ENCODE measurements at regions not wholly inside any gene's neighbourhood (a gene's known extent, or its start where the extent isn't known, plus 50 kb on each side); places are given as distances from the start of the nearest gene placed in this dataset.
"Not testable (repeated sequence)": the region's sequence is repeated elsewhere in the genome, so short reads cannot be mapped to it uniquely, and the experiment has no call there.

DNA sequence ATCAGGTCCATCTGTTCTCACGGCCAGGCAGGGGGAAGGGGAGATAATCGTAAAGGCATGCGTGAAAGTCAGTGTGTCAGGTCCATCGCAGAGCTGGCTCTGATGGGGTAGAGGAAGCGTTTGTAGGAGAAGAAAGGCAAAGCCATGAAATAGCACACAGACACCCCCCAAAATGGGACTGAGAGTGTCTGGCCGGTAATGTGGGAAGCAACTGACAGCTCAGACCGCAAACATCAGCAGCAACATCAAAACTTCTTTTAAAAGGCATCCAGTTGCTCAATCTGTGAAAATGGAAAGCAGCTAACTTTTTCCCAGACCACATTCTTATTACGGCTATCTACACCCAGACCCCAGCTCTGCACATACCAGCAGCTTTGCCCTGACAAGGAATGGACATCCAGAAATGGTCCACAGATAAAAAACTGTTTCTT, 232.6 kb downstream of the EN1 start:
- DNase-seq: no peak

DNA sequence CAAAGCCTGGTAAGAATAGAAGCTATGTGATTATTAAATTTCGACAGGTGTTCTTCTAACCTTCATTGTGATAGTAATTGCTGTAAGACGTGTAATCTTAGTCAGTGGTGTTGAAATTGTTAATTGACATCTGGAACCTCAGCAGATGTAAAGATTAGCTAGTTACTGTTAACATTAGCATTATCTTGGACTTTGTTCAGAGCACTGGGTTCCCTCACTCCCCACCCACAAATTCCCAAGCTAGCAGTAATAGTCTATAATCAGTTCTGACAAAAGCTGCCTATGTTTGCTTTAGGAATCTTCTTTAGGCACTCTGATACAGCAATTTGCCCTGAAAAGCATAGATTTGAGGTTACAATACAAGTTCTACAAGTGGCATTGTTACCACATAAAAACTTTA, 233.7 kb downstream of the EN1 start:
- DNase-seq: no peak

DNA sequence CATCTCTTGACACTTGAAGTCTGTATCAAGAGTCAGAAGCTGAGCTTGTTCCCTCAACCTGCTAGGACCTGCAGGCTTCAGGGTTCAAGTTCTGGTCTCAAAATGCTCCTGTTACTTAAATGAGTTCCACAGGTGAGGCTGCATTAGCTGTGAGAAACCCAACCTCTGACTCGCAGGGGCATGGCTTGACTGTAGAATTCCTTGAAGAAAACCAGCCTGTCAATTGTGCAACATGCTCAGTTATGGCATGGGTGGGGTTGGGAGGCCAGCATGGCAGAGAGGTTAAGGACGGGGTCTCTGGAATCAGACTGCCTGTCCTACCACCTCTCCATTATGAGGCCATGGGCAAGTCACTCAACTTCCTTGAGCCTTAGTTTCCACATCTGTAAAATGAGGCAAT, 235.8 kb downstream of the EN1 start:
- no peak for DNase-seq

DNA sequence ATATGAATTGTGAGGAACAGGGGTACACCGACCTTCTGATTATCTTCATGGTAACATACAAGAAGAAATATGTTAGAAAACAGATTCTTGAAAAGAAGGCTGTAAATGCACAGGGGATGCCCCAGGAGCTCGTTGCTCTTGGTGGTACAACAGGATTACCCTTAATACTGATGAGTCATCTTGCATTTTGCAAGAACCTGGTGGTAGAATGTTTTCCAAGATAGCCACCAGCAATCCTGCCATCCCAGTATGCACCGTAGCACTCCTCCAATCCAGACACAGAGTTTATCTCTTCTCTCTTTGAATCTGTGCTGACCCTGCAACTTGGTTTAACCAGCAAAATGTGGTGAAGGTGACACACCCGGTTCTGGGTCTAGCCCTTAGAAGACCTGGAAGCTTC, 238.3 kb downstream of the EN1 start:
- no peak for DNase-seq

DNA sequence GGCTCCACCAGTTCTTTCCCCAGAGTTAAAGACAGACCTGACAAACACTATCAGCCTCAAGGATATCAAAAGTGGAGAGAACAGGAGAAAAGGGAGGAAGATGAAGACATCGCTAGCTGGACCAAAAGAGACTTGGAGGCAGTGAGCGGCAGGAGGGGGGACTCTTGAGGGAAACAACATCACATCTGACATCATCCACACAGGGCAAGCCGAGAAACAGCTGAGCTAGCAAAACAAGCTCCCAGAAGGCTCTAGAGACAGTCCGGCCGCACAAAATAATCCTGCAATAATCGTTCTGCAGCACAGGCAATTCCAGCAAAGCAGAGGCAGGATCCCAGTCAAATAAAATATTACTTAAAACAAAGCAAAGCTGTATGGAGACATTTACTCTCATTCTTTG, 239.8 kb downstream of the EN1 start:
- no peak for DNase-seq

DNA sequence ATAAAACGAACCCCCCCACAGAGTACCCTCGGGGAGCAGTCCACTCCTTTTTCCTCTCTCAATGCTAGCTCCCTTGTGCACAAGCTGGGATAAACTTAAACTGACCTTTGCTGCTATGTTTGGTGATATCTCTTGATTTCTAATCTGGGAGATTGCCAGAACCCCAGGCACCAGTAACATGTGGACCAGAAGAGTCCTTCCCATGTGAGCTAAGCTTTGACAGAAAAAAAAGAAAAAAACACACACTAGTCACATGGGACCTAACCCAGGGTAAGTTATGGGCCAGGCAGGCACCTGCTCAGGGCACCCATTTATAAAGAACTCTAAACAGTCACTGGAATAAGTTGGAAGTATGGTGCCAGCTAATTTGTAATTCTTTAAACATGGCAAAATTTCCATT, 242.6 kb downstream of the EN1 start:
- no peak for DNase-seq

DNA sequence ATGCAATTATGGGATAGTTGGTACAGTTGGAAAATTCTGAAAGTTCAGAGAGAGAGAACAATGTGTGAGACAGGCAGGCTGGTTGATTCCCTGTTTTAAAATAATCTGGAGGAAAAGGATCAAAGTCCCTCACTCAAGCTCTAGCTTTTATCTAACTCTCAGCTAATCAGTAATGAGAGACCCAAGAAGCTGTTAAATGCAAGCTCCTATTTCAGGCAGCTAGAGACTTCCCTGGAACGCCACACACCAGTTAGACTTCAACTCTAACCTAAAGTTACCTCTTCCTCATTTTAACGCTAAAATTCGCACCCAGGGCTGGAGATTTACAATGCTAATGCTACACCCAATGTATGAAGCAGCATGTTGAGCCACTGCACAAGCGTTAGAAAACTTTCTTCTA, 243.1 kb downstream of the EN1 start:
- no peak for DNase-seq

DNA sequence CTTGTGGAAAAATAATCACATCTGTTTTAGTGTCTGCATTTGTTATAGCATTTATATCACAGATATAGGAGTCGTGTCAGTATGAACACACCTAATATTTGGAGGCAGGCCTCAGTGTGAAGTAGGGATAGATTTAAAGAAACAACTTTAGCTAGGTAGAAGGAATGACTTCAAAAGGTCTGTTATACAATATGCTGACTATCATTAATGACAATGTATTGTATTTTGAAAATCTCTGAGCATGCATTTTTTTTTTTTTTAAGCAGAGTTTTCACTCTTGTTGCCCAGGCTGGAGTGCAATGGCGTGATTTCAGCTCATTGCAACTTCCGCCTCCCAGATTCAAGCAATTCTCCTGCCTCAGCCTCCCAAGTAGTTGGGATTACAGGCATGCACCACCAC, 248.3 kb downstream of the EN1 start:
- no peak for DNase-seq

DNA sequence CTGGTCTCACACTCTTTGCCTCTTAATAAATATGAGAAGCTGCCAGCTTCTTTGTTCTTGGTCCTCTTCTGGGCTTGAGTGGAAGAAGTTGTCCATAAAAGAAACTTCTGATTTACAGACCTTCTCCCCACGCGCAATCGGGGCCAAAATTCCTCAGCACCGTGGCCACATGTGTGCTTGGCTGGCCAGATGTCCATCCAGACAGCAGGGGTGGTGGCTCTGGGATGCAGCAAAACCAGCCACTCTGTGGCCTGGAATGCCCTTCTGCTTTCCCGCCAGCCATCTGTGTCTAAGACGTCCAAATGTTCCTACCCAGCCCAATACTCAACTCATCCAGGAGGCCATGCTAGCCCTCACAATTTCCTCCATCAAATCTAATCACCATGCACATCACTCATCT, 250.8 kb downstream of the EN1 start:
- no peak for DNase-seq

DNA sequence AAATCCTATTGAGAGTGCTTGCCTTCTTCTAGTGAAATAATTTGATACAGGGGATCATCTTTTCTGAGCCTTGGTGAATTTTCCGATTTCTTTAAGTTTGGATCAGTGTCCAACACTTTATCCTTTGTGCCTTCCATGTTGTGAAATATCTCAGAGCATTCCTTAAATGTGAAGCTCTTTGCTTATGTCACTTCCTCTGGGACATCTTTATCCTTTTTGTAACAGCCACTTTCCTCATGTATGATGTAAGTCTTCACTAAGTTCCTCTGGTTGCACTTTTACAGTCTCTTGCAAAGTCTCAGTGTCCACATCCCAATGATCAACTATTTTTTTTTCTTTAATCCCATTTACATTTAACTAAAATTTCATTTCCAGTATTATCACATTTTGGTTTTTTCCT, 254.2 kb downstream of the EN1 start:
- no peak for DNase-seq

DNA sequence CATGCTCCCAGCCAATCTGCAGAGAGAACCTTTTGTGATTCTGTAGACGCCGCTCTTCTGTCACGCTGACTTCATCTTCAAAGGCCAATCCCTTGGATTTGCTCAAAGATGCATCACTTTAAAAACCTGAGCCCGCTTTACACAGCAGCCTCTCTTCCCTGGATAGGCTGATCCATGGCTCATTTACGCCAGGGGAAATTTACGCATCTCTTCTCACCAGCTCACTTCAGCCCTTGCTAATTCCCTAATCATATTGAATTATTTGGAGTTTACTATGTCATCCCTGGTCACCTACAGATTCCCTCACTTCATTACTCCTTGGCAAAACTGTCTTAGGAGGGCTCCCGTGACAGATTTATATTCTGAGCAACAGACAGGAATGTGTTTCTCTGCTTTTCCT, 256.2 kb downstream of the EN1 start:
- no peak for DNase-seq

DNA sequence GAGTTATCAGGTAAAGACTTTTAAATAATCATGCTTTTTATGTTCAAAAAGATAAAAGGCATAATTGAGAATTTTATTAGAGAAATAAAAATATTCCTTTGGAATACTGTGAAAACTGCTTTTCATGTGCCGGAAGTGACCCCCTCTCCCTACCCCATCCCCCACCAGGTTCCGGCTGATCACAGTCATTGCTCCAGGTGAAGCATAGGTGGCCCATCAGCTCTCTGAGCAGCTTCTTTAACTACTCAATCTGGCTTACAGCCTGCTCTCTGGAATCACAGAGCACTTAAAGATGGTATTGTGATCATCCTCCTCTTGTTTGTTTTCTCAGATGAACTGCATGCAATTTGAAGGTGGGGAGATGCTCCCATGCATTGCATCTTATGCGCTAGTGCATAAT, 257.7 kb downstream of the EN1 start:
- DNase-seq: no peak

DNA sequence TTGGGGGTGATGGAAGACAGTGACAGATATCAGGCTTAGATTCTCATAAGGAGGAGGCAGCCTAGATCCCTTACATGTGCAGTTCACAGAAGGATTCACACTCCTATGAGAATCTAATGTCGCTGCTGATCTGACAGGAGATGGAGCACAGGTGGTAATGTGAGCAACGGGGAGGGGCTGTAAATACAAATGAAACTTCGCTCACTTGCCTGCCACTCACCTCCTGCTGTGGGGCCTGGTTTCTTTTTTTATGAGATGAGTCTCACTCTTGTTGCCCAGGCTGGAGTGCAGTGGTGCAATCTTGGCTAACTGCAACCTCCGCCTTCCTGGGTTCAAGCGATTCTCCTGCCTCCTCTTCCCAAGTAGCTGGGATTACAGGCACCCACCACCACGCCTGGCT, 258.6 kb downstream of the EN1 start:
- no peak for DNase-seq

DNA sequence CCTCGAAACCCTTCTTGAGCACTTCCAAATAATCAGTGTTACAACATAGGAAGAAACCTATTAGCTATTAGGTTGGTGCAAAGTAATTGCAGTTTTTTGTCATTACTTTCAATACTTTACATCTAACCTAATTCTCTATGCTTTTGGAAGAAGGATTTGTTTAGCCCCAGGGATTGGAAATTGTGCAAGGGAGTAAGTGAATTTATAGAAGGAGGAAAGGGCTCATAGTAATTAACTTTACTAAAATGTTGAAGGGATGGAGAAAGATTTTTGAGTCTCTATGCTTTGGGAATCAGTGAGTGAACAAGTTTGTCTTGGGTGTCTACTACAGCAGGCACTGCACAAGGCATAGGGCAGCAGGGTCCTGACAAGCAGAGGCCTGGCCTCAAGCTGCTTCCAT, 261.1 kb downstream of the EN1 start:
- DNase-seq: no peak

DNA sequence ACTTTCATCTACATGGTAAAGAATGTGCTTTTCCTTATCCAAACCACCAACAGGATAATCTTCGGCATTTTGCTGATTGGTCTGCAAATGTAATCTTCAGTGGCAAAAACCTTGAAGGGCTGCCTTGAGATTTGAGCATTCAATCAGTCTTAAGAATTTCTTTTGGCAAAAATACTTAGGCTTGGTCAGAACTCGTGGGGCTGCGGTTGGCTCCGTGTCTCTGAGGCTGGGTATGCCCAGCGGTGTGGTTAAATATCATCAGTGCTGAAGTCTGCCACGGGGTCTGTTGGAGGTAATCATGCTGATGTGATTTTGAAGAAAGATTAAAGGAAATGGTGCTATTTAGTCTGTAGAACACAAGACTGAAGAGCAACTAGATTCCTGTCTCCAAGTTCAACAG, 262.6 kb downstream of the EN1 start:
- no peak for DNase-seq

DNA sequence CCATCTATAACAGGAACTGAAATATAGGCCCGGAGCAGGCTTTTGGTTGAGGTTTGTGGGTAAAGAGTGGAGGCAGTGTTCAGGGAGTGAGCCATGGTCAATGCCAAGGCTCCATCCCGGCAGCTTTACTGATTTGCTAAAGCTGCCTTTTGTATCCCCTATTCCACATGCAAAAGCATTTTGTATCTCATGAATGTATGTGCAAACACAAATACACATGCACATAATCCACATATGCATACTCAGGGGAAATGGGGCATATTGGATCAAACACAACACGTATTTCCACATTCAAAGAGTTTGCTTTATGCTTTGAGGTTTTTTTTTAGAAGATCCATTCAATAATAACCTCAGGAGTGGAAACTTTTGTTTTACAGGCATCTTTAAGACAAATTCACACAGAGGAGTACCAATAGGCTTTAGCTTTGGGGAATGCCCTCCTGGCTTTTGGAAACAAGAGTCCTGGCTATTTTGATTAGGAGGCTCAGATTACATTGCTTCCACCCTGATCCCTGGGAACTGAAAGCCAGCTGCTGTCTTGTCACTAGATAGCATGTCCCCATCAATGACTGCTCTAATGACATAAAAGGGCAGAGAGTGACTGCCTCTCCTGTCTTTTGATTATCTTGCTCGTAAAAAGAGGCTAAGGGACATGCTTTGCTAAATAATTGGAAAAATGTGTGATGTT, 263.2 kb downstream of the EN1 start:
- DNase-seq: no peak

DNA sequence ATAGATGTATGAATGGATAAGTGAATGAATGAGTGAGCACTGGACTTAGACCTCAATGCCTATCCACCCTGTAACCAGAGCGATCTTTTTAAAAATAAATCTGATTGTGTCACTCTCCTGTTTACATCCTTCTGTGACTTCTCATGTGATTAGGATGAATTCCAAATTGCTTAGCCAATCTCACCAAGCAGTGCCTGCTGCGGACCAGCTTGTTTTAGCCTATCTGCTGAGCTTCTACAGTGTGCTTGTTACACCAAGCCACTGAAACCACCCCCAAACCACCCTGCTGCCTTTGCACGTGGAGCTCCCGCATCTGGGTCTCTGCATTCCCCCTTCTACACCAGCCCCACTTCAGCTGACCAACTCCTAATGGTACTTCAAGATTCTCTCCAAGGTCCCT, 265.4 kb downstream of the EN1 start:
- DNase-seq: no peak

DNA sequence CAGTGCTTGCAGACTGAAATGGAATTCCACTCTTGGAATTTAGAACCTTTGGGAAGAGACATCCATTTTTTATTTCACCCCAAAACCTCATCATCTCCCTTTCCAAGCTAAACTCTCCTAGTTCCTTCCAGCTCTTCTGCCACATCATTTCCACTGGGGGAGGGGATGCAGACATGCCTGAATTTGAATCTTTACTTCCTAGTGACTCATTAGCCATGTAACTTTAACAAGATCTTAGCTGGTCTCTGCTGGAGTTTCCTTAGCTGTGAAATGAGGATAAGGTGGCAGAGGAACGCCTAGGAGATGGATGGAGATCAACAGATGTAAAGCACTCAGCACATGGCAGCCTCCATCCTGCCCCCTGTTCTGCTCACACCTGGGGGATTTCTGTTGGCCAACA, 266.8 kb downstream of the EN1 start:
- no peak for DNase-seq

DNA sequence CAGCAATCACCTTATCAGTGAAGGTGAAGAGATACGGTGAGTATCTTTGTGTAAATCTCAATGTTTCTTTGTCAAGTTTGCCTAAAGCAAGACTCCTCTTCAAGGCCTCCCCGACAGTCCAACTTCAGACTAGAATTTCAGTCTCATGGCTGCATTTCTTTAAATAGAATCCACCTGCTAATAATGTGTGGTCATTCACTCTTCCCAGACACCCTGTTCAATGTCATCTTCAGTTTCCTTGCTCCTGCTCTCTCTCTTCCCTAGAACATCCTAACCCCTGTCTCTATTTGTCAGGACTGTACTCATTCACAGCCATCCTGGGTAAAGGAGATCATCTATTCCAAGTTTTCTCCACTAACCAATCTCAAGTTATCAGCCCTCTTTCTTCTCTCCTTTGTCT, 267.3 kb downstream of the EN1 start:
- DNase-seq: no peak

DNA sequence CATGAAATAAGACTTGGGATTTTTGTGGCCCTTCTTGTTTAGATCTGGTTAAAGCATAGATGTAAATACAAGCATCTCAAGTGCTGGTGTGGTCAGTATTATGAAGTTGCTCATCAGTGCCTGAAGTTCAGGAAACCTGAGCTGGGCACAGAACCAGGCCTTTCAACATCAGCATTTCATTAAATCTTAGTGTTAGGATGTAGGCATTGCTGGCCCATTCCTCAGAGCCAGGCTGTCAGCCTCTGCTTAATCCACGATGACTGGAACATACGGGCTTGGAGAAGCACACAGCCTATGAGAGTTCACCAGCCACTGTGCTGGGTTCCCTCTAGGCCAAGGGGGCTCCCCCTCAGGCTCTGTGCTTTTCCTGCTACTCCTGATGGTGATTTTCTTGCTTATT, 270.2 kb downstream of the EN1 start:
- DNase-seq: no peak

DNA sequence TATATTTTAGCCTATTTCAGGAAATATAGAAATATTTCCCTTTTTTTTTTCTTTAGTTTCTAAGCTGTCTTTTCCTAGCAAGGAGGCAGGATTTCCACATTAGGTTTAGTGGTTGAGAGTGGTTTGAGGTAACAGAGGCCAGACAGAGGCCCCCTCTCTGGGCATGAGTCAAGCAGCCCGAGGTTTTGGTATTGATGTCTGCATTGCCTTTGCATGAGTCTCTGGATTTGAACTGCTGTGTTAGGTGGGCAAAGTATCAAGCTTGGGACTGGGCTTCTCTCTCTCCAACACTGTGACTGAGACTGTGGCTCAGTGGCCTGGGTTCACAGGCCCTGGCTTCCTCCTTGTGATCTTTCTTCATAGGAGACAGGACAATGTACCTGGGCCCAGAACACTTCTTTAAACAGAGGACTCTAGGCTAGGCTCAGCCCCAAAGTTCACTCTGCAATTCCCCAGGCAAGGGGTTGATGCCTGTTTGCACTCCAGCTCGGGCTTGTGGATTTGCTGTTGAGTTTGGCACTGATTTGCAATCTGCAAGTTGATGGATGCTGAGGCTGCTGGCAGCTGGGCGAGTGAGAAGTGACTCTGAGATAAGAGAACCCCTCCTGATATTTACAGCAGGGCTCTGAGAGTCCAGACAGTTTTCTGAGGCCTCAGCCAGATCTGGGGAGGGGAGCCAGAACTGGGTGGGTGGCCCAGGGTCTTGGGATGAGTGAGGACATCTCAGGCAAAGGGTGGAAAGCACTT, 271.2 kb downstream of the EN1 start:
- DNase-seq: no peak

DNA sequence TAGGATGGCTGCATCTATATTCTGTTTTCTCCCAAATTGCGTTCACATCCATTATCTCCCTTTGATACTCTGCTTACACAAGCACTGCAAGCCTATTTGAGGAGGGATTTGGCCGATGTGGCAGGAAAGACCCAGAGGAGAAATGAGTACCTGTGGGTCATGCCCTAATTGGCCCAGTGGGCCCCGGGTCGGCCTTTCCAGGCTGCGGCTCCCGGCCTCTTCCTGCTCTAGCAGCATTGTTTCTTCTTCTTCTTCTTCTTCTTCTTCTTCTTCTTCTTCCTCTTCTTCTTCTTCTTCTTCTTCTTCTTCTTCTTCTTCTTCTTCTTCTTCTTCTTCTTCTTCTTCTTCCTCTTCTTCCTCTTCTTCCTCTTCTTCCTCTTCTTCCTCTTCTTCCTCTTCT, 275.1 kb downstream of the EN1 start:
- not testable (repeated sequence) for DNase-seq

DNA sequence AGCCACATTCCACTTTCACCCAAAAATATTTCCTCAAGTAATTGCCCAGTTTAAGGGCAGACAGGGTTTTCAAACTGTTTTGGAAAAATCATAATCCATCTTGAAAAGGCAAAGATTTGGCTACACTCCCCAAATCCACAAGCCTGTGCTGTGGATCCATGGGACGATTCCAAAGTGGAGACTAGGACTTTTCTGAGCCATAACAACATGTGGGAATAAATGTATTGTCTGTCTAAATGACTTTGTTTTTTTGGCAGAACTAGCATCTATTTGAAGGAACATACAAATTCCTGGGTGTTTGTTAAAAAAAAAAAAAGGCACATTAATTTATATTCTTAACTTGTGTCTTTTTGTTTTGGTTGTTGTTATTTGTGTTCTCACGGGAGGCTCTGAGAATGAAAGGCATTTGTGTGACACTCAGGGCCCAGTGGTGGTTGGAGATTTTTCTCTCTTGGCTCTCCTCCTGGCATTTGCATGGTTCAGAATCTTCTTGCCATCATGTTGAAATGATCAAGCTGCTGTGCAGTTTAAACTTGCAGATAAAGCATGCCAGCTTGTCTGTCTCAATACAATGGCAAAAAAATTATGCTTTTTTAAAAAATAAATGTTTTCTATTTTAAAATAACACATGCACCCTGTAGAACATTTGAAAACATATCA, 277.4 kb downstream of the EN1 start:
- no peak for DNase-seq
